ENCODE measurements at regions not wholly inside any gene's neighbourhood (a gene's known extent, or its start where the extent isn't known, plus 50 kb on each side); places are given as distances from the start of the nearest gene placed in this dataset.

DNA sequence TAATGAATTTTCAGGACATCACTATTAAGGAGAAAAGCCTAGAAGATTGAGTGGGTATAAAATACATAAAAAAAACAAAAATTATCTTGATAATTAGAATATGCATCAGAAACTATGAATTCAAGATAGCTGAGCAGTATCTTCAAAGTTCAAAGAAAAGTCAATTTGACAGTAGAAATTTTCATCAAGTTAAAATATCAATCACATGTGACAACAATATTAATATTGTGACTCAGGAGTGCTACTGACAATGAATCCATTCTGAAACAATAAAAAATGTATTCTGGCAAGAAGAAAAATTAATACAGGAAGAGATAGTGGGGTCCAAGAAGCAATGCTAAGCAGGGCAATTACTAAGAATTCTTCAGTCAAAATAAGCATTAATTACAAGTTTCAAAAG, 151.9 kb upstream of the GLRA2 start:
- no peak for TF ChIP-seq POLR2A (IDR thresholded peaks at IDR 0.05)
- TF ChIP-seq, protein P1, sequence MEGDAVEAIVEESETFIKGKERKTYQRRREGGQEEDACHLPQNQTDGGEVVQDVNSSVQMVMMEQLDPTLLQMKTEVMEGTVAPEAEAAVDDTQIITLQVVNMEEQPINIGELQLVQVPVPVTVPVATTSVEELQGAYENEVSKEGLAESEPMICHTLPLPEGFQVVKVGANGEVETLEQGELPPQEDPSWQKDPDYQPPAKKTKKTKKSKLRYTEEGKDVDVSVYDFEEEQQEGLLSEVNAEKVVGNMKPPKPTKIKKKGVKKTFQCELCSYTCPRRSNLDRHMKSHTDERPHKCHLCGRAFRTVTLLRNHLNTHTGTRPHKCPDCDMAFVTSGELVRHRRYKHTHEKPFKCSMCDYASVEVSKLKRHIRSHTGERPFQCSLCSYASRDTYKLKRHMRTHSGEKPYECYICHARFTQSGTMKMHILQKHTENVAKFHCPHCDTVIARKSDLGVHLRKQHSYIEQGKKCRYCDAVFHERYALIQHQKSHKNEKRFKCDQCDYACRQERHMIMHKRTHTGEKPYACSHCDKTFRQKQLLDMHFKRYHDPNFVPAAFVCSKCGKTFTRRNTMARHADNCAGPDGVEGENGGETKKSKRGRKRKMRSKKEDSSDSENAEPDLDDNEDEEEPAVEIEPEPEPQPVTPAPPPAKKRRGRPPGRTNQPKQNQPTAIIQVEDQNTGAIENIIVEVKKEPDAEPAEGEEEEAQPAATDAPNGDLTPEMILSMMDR (IDR thresholded peaks at IDR 0.05), result no peak

Data from body of pancreas (tissue), 4 donors.